WTC11 (cell line): ENCODE measurements at regions not wholly inside any gene's neighbourhood (a gene's known extent, or its start where the extent isn't known, plus 50 kb on each side); places are given as distances from the start of the nearest gene placed in this dataset.
"Not testable (repeated sequence)": the region's sequence is repeated elsewhere in the genome, so short reads cannot be mapped to it uniquely, and the experiment has no call there.

ENCODE experiments used
- ATAC-seq: fragments of 200-7000 bp; cut with Tn5 transposase; 2 replicates; pipeline ENCODE4 v1.10.0; 2021; ENCODE audit warnings: mild to moderate bottlenecking, moderate library complexity
- CTCF ChIA-PET: fragments of 300-600 bp; sonication (Branson Sonifier 250); formaldehyde crosslinking; loops from one replicate; lab custom pipeline; 2021; ENCODE audit warnings: antibody characterized with exemption; lab: Charles Lee
- POLR2A ChIA-PET: fragments of 350-600 bp; sonication (Branson Sonifier 250); formaldehyde crosslinking; loops from one replicate; lab custom pipeline; 2021; ENCODE audit warnings: antibody characterized with exemption; lab: Charles Lee
- DNase-seq: peaks from one replicate; pipeline ENCODE4 v3.0.0; 2021; ENCODE audit warnings: low spot score
- H3K27ac Mint-ChIP-seq: 2 replicates; pipeline ENCODE4 v1.8.0; 2021; ENCODE audit warnings: mixed read lengths
- H3K27me3 Mint-ChIP-seq: 2 replicates; pipeline ENCODE4 v1.8.0; 2021; ENCODE audit warnings: low read depth, mild to moderate bottlenecking, moderate library complexity, mixed read lengths
- H3K36me3 Mint-ChIP-seq: 2 replicates; pipeline ENCODE4 v1.8.0; 2021; ENCODE audit warnings: mixed read lengths
- H3K4me1 Mint-ChIP-seq: 2 replicates; pipeline ENCODE4 v1.8.0; 2022; ENCODE audit warnings: mixed read lengths
- H3K4me3 Mint-ChIP-seq: 2 replicates; pipeline ENCODE4 v1.8.0; 2021; ENCODE audit warnings: mild to moderate bottlenecking, moderate library complexity, mixed read lengths
- H3K9me3 Mint-ChIP-seq: 2 replicates; pipeline ENCODE4 v1.8.0; 2021; ENCODE audit warnings: mixed read lengths
- ATF1 ChIP-seq: sonication (generic); formaldehyde crosslinking; IDR thresholded peaks from 2 replicates; pipeline ENCODE4 v1.8.1; 2023; ENCODE audit warnings: mild to moderate bottlenecking, moderate library complexity, missing genetic modification reagents
- CREM ChIP-seq: sonication (generic); formaldehyde crosslinking; IDR thresholded peaks from 2 replicates; pipeline ENCODE4 v1.8.1; 2022; ENCODE audit warnings: mild to moderate bottlenecking, missing genetic modification reagents, moderate library complexity
- E2F1 ChIP-seq: sonication (generic); formaldehyde crosslinking; IDR thresholded peaks from 2 replicates; pipeline ENCODE4 v1.8.0; 2022; ENCODE audit warnings: mild to moderate bottlenecking, missing genetic modification reagents
- ELF4 ChIP-seq: sonication (generic); formaldehyde crosslinking; IDR thresholded peaks from 2 replicates; pipeline ENCODE4 v1.8.1; 2022; ENCODE audit warnings: low read depth, mild to moderate bottlenecking, moderate library complexity, missing genetic modification reagents
- GTF2I ChIP-seq: fragments of 250-450 bp; sonication (Bioruptor Pico); conservative IDR thresholded peaks from 2 replicates; pipeline ENCODE4 v1.4.0; 2021; ENCODE audit warnings: mild to moderate bottlenecking
- KAT7 ChIP-seq: sonication (generic); formaldehyde crosslinking; IDR thresholded peaks from 2 replicates; pipeline ENCODE4 v1.8.1; 2023; ENCODE audit warnings: missing genetic modification reagents, mild to moderate bottlenecking, borderline replicate concordance
- NFYB ChIP-seq: sonication (generic); formaldehyde crosslinking; conservative IDR thresholded peaks from 2 replicates; pipeline ENCODE4 v1.8.0; 2022; ENCODE audit warnings: low read depth, missing genetic modification reagents
- SOX15 ChIP-seq: fragments of 250-450 bp; sonication (Bioruptor Pico); IDR thresholded peaks from 2 replicates; pipeline ENCODE4 v1.9.0; 2021; ENCODE audit warnings: mild to moderate bottlenecking
- ZBTB43 ChIP-seq: sonication (generic); formaldehyde crosslinking; IDR thresholded peaks from 2 replicates; pipeline ENCODE4 v1.8.1; 2023; ENCODE audit warnings: mild to moderate bottlenecking, missing genetic modification reagents
- ZNF121 ChIP-seq: sonication (generic); formaldehyde crosslinking; IDR thresholded peaks from 2 replicates; pipeline ENCODE4 v1.8.0; 2023; ENCODE audit warnings: missing genetic modification reagents
- ZNF219 ChIP-seq: sonication (generic); formaldehyde crosslinking; IDR thresholded peaks from 2 replicates; pipeline ENCODE4 v1.8.0; 2023; ENCODE audit warnings: missing genetic modification reagents, mild to moderate bottlenecking, borderline replicate concordance
- ZNF232 ChIP-seq: sonication (generic); formaldehyde crosslinking; IDR thresholded peaks from 2 replicates; pipeline ENCODE4 v1.8.0; 2022; ENCODE audit warnings: mild to moderate bottlenecking, missing genetic modification reagents
- ZNF416 ChIP-seq: fragments of 250-450 bp; sonication (Bioruptor Pico); IDR thresholded peaks from 2 replicates; pipeline ENCODE4 v1.9.0; 2021; ENCODE audit warnings: mild to moderate bottlenecking, inconsistent platforms
- ZNF425 ChIP-seq: fragments of 250-450 bp; sonication (Bioruptor Pico); conservative IDR thresholded peaks from 2 replicates; pipeline ENCODE4 v1.9.0; 2021; ENCODE audit warnings: mild to moderate bottlenecking
- ZNF671 ChIP-seq: fragments of 250-450 bp; sonication (Bioruptor Pico); IDR thresholded peaks from 2 replicates; pipeline ENCODE4 v1.8.0; 2021; ENCODE audit warnings: mild to moderate bottlenecking
- TF ChIP-seq, protein P1 (sequence below): sonication (generic); formaldehyde crosslinking; IDR thresholded peaks from 2 replicates; pipeline ENCODE4 v1.8.0; 2022; ENCODE audit warnings: mild to moderate bottlenecking, missing genetic modification reagents
- TF ChIP-seq, protein P2 (sequence below): sonication (generic); formaldehyde crosslinking; IDR thresholded peaks from 2 replicates; pipeline ENCODE4 v1.8.0; 2022; ENCODE audit warnings: missing genetic modification reagents
- TF ChIP-seq, protein P3 (sequence below): sonication (generic); formaldehyde crosslinking; IDR thresholded peaks from 2 replicates; pipeline ENCODE4 v1.8.0; 2023; ENCODE audit warnings: missing genetic modification reagents

- H3K4me3 Mint-ChIP-seq, H3K4me1 Mint-ChIP-seq, ATAC-seq, DNase-seq, H3K27ac Mint-ChIP-seq, POLR2A ChIA-PET, CTCF ChIA-PET: not testable (repeated sequence)
- Mint-ChIP-seq H3K36me3 (peaks cover 78% of the 10 kb centered on the region), H3K9me3 (peaks cover 79% of the 10 kb centered on the region), H3K27me3 (peaks cover 28% of the 10 kb centered on the region)
Observed at GRCh38 chrY:10958122-10958521, 1430.4 kb downstream of the TSPY10 start.

GRCh38 chrY:10973422-10973821, 1445.7 kb downstream of the TSPY10 start:
- ChIA-PET CTCF (no interaction called here), POLR2A (no interaction called here)
- no peak overlapping the region for H3K4me3 Mint-ChIP-seq
- no peaks in the 10 kb centered on the region for H3K4me1 Mint-ChIP-seq
- ATAC-seq (no peak), DNase-seq (no peak)
- no peak for TF ChIP-seq KAT7 (CRISPR knock-in tag)
- TF ChIP-seq, protein P1, sequence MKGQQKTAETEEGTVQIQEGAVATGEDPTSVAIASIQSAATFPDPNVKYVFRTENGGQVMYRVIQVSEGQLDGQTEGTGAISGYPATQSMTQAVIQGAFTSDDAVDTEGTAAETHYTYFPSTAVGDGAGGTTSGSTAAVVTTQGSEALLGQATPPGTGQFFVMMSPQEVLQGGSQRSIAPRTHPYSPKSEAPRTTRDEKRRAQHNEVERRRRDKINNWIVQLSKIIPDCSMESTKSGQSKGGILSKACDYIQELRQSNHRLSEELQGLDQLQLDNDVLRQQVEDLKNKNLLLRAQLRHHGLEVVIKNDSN (CRISPR knock-in tag): no peak
- no peak for TF ChIP-seq E2F1 (CRISPR knock-in tag)
- no peak for TF ChIP-seq ZNF416
- no peak for TF ChIP-seq ZNF219
- TF ChIP-seq, protein P2, sequence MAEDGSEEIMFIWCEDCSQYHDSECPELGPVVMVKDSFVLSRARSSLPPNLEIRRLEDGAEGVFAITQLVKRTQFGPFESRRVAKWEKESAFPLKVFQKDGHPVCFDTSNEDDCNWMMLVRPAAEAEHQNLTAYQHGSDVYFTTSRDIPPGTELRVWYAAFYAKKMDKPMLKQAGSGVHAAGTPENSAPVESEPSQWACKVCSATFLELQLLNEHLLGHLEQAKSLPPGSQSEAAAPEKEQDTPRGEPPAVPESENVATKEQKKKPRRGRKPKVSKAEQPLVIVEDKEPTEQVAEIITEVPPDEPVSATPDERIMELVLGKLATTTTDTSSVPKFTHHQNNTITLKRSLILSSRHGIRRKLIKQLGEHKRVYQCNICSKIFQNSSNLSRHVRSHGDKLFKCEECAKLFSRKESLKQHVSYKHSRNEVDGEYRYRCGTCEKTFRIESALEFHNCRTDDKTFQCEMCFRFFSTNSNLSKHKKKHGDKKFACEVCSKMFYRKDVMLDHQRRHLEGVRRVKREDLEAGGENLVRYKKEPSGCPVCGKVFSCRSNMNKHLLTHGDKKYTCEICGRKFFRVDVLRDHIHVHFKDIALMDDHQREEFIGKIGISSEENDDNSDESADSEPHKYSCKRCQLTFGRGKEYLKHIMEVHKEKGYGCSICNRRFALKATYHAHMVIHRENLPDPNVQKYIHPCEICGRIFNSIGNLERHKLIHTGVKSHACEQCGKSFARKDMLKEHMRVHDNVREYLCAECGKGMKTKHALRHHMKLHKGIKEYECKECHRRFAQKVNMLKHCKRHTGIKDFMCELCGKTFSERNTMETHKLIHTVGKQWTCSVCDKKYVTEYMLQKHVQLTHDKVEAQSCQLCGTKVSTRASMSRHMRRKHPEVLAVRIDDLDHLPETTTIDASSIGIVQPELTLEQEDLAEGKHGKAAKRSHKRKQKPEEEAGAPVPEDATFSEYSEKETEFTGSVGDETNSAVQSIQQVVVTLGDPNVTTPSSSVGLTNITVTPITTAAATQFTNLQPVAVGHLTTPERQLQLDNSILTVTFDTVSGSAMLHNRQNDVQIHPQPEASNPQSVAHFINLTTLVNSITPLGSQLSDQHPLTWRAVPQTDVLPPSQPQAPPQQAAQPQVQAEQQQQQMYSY (CRISPR knock-in tag): no peak
- TF ChIP-seq GTF2I (CRISPR knock-in tag): no peak
- TF ChIP-seq ZNF232 (CRISPR knock-in tag): no peak
- TF ChIP-seq NFYB (CRISPR knock-in tag): no peak
- no peak for TF ChIP-seq CREM (CRISPR knock-in tag)
- TF ChIP-seq SOX15: no peak
- no peak for TF ChIP-seq ZNF671 (CRISPR knock-in tag)
- TF ChIP-seq ZBTB43 (CRISPR knock-in tag): no peak
- TF ChIP-seq ZNF121 (CRISPR knock-in tag): no peak
- no peak overlapping the region for H3K27ac Mint-ChIP-seq
- H3K27me3 Mint-ChIP-seq: peaks cover 31% of the 10 kb centered on the region
- peaks cover 93% of the 10 kb centered on the region for H3K36me3 Mint-ChIP-seq
- peaks cover 93% of the 10 kb centered on the region for H3K9me3 Mint-ChIP-seq

- CTCF ChIA-PET: no interaction called here
- POLR2A ChIA-PET: no interaction called here
- Mint-ChIP-seq H3K4me1 (no peaks in the 10 kb centered on the region), H3K27ac (no peak overlapping the region), H3K36me3 (peaks cover 99% of the 10 kb centered on the region), H3K9me3 (peaks cover 100% of the 10 kb centered on the region), H3K4me3 (no peak overlapping the region), H3K27me3 (peaks cover 54% of the 10 kb centered on the region)
- no peak for DNase-seq
- no peak for ATAC-seq
- TF ChIP-seq, protein P2 (CRISPR knock-in tag): no peak
- TF ChIP-seq, protein P3, sequence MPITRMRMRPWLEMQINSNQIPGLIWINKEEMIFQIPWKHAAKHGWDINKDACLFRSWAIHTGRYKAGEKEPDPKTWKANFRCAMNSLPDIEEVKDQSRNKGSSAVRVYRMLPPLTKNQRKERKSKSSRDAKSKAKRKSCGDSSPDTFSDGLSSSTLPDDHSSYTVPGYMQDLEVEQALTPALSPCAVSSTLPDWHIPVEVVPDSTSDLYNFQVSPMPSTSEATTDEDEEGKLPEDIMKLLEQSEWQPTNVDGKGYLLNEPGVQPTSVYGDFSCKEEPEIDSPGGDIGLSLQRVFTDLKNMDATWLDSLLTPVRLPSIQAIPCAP (CRISPR knock-in tag): no peak
- no peak for TF ChIP-seq ATF1
- no peak for TF ChIP-seq ZNF425 (CRISPR knock-in tag)
- TF ChIP-seq ELF4 (CRISPR knock-in tag): no peak
Observed at GRCh38 chrY:10986655-10987054, 1459.0 kb downstream of the TSPY10 start.
